Stimulated activated CD8-positive, alpha-beta memory T cell treated with anti-CD3 and anti-CD28 coated beads, Interleukin-15, amount 100 ng/mL, for 4 hours (primary cell): ENCODE measurements at regions not wholly inside any gene's neighbourhood (a gene's known extent, or its start where the extent isn't known, plus 50 kb on each side); places are given as distances from the start of the nearest gene placed in this dataset.
"Not testable (repeated sequence)": the region's sequence is repeated elsewhere in the genome, so short reads cannot be mapped to it uniquely, and the experiment has no call there.

ENCODE experiments used
- DNase-seq, 2 donors: peaks; one replicate each; pipeline ENCODE4 v3.0.0-alpha.2; 2020; ENCODE audit warnings: low read depth in 2 of 2

DNA sequence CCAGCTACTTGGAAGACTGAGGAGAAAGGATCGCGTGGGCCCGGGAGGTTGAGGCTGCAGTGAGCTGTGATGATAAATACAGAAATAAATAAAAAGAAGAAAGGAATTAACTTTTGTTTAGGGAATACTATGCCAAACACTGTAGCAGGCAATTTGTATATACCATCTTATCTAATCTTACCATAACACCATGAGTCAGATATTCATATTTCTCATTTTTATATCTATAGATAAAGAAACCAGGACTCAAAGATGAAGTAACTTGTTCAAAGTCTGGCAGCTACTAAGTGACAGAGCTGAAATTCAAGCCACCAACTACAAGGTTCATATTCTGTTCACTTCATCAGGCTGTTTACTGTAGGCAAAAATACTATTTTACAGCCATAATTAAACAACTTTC lies 119.2 kb upstream of the SLC39A10 start:
- DNase-seq = no peak

DNA sequence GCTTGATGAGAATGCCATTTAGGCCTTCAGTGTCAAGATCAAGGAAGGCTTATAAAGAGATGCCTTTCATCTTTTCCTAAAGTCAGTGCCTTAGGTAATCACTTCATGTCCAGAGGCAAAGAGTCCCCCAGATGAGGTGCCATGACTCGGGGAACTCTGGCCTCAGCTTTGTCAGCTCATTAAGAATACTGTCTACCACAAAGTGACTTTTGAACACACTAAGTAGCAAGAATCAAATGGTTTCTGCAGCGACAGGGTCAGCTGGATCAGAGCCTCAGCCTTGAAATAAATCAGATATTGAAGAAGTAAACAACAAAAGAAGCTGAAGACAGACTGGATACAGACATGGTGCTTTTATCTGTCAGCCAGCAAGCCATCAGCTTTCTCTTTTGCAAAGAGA lies 120.1 kb upstream of the SLC39A10 start:
- no peak for DNase-seq

DNA sequence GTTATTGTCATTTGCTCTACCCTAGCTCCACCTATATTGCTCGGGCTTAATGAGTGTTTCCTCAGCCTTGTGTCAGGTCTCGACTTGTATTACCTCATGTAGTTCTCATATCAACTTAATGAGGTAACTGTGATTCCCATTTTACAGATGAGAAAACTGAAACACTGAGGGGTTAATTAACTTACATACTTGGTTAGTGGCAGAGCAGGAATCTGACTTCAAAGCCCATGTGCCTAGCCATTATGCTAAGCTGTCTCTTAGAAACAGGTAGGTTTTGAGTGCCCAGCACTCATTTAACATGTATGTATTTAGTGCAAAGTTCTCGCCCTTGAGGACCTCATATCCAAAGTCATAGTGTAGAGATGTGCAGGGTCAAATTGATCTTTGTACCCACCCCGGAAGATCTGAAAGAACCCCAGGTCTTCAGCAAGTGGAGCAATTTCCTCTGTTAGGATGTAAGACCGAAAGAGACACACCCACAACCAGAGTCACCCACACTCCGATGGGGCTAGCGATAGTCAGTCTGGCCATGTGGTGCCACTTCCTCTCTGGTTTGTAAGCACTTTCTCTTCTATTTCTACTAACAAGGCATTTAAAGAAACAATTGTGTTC lies 121.0 kb upstream of the SLC39A10 start:
- DNase-seq = peak; percentile 38 to 66

DNA sequence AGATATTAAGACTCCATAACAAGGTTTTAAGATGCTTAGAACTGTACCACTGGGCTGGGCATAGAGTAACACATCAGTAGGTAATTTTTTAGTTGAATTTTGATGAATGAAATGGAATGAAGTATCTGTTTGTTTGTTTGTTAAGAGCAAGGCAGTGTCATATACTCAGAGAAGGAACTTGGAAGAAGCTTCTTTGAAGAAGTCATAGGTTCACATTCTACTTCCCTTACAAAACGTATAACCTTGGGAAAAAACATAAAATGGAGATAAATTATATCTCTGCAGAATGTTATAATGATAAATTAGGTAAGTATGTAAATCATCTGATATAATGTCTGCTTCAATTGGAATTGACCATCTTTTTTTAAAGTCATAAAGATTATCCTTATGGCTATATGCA lies 122.1 kb upstream of the SLC39A10 start:
- no peak for DNase-seq

DNA sequence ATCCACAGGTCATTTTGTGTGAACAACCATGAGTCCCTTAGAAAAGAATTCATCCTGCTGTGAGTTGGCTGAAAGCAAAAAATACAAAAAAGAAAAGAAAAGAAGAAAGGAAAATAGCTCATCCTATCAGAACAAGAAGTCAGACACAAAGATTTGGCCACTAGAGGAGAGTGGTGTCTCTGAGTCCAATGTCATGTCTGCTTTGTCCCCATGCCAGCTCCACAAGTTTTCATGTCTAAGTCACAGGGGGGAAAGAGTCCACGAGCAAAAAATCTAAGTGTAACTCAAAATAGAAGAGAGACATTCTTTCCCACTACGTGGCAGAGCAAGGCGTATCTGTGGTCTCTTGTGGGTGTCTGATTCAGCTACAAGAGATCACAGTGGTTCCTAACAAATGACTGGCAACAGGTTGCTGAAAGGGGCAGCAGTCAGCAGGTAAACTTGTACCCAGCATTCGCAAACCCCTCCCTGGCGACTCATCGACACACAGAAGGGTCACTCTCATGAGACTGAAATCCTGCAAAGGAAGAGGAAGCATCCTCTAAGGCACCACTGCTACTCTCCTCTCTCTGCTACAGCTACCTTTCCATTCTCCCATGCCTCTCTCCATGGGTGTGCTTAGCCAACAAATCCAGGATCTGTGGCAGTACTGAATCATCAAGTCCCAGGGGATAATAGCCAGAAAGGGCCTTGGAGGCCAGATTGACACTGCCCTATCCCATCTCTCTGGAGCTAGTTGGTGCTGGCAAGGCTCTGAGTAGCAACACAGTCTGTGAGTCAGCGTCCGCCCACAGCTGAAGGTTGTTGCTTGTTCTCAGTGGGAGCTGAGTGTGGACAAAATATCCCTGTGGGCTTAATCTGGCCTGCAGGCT lies 123.0 kb upstream of the SLC39A10 start:
- peak; percentile 56 to 67 for DNase-seq

DNA sequence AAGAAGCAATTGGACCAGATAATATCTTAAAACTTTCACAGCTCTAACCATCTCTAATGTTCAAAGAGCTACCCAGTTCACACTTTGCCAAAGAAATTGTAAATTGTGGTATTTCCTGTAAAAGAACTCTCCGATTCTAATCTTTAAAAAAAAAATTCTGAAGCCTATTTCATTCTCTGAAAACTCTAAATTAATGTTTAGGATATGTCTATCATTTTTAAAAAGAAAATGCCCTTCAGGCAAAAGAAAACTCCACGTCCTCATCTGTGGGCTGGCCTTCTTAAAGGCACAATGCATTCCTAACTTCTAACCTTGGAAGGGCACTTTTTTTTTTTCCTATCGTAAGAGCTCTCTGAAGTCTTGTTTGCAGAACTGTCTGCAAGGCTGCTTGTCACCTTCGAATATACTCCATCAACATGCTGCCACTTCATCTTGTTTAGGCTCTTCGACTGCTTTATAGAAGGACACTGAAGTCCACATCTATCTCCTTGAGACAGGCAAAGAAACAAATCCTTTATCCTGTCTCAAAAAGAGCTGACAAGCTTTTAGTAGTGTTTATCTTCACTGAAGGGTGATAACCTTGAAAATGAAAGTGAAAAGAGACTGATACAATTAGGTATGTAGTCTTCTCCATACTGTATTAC lies 124.3 kb upstream of the SLC39A10 start:
- no peak for DNase-seq

DNA sequence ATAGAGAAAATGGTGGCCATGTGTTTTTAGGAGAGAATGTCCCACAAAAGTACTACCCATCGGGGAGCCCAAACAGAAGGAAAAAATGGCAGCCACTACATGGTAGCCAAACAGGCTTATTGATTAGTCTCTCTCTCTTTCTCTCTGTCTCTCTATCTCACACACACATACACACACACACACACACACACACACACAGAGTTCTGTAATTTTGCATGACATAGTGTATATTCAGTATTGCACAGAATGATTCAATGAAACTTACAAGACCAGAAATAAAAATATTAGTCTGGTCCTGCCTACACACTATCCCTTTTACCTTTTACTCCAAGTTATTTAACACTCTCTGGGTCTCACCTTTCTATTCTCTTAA lies 124.8 kb upstream of the SLC39A10 start:
- DNase-seq = no peak

DNA sequence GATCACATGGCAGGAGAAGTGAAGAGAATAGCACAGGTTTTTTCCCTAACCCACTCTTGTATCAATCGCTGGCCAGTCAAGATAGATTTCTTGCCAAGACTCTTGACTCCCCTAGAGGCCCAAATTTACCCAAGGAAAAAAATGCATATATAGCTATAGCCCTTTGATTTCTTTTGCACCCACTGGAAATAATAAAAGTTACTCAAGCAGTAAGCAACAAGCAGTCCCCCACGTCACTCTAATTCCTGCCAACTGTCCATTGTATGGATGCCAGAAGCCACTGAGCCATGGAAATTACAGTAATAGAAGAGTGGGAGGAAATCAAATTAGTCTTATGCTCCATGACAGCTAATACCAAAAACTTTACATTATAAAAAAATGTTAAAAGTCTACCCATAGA lies 125.3 kb upstream of the SLC39A10 start:
- no peak for DNase-seq

DNA sequence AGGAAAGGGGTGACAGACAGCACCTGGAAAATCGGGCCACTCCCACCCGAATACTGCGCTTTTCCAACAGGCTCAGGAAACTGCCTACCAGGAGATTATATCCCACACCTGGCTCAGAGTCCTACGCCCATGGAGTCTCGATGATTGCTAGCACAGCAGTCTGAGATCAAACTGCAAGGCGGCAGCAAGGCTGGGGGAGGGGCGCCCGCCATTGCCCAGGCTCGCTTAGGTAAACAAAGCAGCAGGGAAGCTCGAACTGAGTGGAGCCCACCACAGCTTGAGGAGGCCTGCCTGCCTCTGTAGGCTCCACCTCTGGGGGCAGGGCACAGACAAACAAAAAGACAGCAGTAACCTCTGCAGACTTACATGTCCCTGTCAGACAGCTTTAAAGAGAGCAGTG lies 133.8 kb upstream of the SLC39A10 start:
- not testable (repeated sequence) for DNase-seq

DNA sequence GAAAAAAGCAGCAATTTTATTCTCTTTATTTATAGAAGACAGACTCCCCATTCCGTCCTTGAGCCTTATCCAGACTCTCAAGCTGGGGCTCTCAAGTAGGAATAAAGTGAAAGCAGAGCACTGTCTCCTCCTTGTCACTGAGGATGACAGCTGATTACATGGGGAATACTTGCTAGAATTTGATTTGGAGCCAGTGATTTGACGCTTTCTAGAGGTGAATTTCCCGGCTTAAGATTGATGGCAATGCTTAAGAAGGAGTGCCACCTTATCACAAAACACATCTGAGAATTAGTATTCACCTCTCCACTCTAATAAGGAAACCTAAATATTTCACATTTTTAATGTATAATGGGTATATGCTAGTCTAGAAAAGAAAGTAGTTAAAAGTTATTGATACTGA lies 135.4 kb upstream of the SLC39A10 start:
- no peak for DNase-seq

DNA sequence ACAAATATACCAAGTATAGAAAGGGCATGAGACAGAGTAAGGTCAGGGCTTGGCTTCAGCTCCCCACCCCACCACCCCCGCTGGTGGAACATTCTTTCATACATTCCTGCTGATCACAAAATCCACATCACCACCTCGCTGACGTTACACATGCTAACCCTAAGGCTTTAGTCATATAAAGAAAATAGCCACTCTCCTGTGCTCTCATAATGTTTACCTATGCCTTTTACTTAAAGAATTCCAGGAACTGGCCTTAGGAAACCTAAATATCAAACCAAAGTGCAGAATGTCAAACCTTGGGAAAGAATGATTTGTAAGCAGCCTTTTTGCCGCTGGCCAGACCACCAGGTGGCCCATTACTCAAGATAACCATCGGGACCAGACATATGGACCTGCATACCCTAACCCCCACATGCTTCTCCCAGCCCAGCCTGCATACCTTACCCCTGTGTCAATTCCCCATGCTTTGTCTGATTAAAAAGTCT lies 136.3 kb upstream of the SLC39A10 start:
- no peak for DNase-seq

DNA sequence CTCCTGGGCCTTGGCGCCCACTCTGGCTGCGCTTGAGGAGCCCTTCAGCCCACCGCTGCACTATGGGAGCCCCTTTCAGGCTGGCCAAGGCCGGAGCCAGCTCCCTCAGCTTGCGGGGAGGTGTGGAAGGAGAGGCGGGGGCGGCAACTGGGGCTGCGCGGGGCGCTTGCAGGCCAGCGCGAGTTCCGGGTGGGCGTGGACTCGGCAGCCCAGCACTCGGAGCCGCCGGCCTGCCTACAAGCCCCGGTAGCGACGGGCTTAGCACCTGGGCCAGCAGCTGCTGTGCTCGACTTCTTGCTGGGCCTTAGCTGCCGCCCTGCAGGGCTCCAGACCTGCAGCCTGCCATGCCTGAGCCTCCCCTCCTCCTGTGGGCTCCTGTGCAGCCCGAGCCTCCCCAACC lies 141.5 kb upstream of the SLC39A10 start:
- no peak for DNase-seq

DNA sequence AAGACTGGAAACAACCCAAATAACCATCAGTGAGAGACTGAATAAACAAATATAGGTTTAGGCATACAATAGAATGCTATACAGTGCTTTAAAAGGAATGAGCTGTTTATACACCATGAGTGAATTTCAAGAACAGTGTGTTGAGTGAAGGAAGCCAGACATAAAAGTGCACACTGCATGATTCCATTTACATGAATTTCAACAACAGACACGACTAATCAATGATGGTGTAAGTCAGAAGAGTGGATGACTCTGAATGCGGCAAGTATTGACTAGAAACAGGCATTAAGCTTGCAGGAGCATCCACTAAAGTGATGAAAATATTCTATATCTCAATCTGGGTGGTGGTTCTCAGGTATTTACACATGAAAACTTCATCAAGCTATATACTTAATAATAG lies 142.7 kb upstream of the SLC39A10 start:
- DNase-seq = no peak

DNA sequence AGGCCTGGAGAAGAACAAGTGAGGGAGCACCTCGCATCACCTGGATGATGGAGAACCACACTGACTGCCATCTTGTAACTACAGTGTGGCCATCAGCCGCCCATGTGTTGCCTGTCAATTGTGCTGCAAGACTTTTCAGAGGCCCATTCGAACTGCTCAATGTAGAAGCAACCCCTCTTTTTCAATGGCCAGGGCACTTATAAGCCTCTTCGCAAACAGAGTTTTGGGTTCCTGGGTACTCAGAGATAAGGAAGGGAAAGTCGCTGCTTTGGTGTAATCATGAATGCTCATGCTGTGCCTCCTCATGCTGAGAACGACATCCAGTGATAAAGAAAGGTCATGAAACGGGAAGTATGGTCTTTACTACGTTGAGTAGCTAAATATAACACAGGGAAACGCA lies 143.9 kb upstream of the SLC39A10 start:
- no peak for DNase-seq

DNA sequence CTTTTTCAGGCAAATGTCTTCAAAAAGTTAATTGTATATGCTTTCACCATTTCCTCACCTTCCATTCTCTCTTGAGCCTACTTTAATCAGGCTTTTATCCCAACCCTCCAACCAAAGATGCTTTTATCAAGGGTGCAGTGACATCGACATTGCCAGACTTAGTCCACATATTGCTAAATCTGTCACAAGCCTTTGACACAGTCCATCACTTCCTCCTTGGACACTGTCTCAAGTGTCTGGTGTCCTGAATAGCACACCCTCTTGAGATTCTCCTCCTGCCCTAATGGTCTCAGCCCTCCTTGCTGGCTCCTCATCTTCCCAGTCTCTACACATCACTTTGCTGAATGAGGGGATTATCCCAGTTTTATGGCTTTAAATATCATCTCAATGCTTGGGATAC lies 147.5 kb upstream of the SLC39A10 start:
- DNase-seq = no peak

DNA sequence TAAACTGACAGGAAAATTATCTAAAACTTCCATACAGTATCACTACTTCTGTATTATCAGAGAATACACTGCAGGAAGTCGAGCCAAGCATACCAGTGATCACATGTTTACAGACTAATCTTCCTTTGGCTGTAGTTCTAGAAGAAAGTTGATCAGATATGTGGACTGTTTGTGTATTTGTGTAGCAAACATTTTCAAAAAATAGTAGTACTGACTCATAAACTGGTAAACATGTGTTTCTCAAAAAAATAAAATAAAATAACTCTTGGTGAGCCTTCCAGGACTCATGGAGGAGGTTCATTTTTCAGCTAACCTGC lies 148.9 kb upstream of the SLC39A10 start:
- no peak for DNase-seq

DNA sequence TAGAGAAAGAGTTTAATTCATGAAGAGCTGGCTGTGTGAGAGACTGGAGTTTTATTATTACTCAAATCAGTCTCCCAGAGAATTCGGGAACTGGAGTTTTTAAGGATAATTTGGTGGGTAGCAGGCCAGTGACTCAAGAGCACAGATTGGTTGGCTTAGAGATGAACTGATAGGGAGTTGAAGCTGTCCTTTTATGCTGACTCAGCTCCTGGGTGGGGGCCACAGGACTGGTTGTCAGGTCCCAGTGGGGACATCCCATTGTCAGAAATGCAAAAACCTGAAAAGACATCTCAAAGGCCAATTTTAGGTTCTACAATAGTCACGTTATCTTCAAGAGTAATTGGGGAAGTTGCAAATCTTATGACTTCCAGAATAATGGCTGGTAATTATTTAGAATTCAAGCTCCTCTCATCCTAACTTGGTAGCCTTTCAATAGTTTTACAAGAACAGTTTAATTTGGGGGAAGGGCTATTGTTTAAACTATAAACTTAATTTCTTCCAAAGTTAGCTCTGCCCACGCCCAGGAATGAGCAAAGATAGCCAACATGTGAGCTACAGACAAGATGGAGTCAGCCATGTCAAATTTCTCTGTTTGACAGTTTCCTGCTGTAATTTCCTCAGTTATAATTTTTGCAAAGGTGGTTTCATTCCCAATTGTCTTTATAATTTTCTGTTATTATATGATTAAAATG lies 149.4 kb upstream of the SLC39A10 start:
- DNase-seq = no peak

DNA sequence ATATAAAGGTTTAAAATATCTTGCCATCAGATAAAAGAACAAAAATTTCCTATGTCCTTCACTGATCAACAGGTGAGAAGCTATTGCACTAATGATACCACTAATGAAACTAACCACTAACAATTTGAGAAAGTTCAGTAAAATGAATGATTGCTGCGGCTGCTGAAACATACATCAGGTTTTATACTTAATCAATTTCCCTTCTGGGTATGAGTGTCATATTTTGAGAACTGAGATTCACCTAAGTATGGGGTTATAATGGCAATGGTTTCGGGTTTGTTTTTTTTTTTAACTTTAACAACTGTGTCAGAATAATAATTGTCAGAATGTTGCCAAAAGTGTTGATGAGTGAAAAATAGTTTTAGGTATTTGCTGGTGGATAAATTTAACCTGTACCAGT lies 151.3 kb upstream of the SLC39A10 start:
- DNase-seq = no peak

DNA sequence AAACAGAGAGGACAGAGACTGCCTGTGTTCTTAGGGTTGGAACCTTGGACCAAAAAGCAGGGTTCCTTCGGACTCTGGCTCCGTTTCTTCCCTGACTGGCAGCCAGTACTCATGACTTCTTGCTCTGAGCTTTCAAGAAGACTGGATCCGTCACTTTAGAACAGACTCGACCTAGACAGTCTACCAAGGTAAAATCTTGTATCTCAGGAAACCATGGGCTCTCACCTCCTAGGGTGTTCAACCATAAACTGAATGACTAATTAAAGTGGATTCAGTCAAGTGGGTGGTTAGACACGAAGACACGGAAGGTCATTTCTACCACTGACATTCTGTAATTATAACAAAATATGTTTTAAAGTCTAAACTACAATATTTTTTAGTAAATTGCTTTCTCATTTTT lies 153.8 kb upstream of the SLC39A10 start:
- DNase-seq = no peak

DNA sequence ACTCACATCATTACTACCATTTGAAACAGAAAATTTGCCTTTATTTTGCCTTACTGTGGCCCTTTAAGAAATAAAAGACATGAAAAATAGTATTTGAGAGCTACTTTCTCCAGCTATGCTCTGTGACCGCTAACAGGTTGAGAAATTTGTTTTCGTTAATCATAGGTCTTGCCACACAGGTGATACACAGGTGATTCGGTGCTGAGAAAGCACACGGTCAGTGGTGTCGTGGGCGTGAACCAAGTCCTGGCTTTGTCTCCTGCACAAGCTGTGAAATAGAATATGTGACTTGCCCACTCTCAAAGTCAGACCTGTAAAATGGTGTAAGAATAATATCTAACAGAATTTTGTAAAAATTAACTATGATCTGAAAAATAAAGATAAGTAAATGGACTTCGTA lies 155.3 kb upstream of the SLC39A10 start:
- DNase-seq = no peak

DNA sequence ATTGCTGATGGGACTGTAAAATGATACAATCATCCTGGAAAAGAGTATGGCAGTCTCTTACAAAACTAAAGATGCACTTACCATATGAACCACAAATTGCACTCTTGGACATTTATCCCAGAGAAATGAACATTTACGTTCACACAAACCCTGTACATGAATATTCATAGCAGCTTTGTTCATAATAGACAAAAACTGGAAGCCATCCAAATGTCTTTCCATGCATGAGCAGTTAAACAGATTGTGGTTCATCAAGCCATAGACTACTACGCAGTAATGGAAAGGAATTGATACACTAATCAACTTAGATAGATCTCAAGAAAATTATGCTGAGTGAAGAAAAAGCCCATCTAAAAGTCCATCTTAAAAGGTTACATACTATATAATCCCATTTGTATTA lies 156.1 kb upstream of the SLC39A10 start:
- DNase-seq = no peak

DNA sequence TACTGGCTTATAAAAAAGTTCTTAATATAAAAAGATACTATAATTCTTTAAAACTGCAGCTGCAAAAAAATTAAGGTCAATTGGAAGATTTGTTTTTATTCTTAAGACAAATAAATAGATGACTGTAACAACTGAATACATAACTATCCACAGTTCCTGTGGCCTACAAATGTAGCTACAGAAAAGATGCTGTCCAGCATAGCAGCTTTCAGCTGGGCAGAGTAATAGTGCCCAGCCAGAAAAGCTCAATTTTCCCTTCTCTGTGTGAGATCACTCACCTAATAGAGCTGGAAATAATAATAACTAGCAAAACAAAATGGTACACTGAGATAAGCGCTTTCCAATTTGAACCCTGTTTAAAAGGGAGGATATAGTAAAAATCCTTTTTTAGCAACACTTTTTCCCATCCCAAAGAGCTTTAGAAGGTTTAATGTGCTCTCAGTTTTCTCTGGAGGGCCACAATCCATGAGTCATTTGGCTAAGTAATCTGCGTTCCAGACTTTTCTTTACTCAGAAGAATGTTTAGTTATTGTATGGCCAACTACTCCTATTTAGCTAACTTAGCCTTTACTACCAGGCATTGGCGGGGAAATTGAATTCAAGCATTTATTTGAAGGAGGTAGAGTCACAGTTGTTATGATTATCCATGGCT lies 158.1 kb upstream of the SLC39A10 start:
- no peak for DNase-seq
